Anterior cingulate cortex (tissue), 58 donors: ENCODE measurements at regions not wholly inside any gene's neighbourhood (a gene's known extent, or its start where the extent isn't known, plus 50 kb on each side); places are given as distances from the start of the nearest gene placed in this dataset.
"Not testable (repeated sequence)": the region's sequence is repeated elsewhere in the genome, so short reads cannot be mapped to it uniquely, and the experiment has no call there.

ENCODE experiments used
- DNase-seq, 58 donors: peaks; one replicate each; lab custom pipeline; 2025; lab: John Stamatoyannopoulos, UW

- no peak for DNase-seq
Observed at GRCh38 chr16:35194681-35195080, 1735.3 kb downstream of the TP53TG3F start.

- DNase-seq: no peak
Observed at GRCh38 chr16:35195173-35195863, 1735.9 kb downstream of the TP53TG3F start.

GRCh38 chr16:35195864-35196216 lies 1736.4 kb downstream of the TP53TG3F start:
- no peak for DNase-seq

GRCh38 chr16:35196313-35196712 lies 1736.9 kb downstream of the TP53TG3F start:
- no peak for DNase-seq

GRCh38 chr16:35197656-35198055 lies 1738.2 kb downstream of the TP53TG3F start:
- DNase-seq: no peak

DNA sequence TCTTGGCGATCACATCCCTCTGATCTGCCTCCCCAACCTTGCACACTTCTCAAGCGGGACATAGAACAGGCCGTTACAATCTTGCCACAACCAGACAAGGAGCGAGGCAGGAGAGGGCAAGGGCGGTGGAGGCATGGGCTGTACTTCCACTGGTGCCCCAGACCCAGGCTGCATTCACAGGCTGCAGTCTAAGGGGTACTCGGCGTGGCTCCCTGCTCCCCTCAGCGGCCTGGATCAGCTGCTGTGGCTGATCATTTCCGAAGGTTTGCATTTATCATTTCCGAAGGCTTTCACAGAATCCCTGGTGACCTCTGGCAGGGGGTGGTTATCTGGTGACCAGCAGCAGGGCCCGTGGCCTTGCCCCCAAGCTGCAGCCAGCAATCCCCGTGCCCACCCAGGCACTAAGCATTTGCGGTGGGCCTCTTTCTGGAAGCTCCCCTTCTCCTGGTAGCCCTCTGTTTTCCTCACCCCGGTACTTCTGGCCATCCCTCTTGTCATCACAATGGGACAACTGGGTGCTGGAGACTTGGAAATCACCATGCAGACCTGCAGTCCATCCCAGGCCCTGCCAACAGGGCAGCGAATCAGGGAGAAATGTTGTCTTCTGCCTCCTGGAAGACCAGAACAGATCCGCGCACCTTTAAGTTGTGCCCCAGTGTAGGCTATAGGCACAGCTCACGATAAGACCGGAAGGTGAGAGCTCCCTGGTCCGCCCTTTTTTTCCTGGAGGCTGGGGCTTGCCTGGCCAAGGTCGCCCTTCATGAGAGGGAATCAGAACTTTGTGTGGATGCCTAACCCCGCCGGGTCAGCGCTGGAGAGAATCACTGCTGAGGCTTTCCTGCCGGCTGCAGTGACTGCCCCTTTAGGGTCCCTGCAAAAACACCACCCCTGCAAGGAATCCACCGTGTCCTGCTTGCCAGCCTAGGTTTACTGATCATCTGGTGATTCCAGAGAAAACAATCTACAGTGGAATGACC lies 1739.1 kb downstream of the TP53TG3F start:
- DNase-seq: no peak

DNA sequence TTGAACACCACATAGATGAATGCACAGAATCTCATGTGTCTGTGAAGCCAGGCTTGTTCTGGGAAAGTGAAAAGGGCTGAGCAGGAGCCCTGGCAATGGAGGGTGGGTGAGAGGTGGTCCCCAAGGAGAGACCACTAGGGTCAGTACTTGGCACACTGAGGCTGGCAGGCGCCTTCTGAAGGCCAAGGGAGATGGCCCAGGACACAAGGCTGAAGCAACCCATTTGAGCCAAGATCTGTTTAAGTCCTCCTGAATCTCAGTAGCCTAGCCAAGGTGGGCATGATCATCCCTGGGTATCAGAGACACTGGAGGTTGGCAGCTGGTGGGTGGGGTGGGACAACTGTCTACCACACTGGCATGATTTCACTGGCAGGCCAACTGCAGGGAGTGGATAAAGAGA lies 1741.2 kb downstream of the TP53TG3F start:
- no peak for DNase-seq

DNA sequence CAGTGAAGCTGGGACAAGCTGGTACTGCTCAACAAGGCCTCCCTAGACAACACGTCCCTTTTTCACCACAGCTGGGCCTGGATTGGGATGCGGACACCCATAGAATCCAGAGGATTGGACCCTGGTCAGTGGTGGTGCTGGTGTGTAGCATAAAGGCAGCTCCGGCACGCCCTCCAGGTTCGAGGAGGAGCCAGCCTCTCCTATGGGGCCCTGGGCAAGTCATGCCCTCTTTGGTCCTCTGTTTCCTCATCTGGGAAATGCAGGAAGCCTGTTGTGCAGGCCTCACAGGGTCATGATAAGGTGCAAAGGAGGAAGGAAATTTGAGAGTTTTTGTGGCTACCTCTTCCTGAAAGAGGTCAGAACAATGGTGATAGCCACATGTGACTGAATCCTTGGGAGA lies 1741.7 kb downstream of the TP53TG3F start:
- DNase-seq: no peak

- DNase-seq: no peak
Observed at GRCh38 chr16:35203636-35204035, 1744.2 kb downstream of the TP53TG3F start.

- DNase-seq: peak in 1 of 58 donors; percentile 10
Observed at GRCh38 chr16:35207059-35207999, 1747.9 kb downstream of the TP53TG3F start.

DNA sequence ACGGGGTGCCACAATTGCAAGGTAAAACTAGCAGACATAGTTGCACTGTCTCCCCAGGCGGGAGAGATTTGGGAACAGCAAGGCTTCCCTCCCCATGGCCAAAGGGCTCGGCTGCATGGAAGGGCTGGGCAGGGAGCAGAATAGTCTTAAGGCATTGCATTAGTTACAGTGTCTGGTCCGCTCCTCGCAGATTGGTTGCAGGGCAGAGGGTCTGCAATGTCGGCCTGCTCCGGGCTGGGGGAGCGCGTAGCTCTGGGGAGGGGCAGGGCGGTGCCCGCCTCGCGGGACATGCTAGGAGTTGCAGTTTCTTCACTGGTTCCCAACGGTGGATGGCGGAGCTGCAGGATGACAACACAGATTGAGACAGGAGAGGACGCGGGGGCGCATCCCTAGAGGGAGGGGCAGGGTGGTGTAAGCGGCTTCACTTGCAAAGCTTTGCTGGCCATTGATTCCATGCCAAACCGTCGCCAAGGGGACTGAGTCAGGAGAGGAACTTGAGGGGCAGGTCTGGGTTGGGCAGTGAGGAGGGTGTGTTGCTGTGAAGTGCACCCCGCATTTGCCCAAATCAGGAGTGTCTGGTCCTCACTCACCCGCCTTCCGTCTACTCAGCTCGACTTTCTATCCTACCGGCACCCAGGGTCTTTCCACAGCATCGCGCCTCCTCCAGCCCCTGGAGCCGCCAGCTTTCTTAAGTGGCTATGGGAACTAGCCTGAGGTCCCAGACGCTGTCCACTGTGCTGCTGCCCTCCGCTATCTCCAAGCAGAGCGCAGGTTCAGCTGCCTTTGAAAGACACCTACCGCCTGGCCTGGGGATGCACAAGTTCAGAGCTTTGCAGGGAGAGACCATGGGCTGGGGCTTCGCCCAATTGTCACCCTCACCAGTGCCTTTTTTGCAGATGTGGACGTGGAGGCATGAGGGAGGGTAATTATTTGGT lies 1748.9 kb downstream of the TP53TG3F start:
- no peak for DNase-seq

DNA sequence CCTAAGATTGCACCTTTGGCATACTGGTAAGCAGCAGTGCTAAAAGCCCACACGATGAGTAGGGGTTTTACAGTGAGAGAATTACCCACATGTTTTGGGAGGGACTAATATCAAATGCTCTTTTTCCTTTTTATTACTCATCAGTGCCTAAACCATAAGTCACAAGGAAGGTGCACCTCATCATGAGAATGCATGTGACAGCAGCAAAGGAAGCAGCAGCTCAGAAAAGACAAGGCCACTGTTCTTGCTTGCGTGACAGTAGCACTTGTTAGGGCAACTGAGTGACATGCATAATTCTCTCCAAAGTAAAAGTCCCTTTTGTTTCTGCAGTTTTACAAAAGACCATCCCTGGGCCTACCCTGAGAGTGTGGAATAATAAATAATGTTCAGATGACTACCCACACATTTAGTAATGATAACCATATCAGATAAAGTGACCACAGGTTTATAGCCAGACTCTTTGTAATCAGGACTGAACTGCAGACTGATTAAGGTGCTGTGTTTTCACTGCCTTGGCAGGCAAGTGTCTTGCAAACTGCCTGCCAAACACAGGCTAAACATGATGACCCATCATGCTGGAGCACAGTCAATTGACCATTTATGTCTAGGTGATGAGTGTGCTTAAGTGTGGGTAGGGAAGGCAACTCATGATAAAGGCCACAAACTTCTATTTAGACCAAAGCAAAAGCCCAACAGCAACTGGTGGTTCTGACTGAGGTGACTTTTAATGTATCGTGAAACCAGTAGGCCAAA lies 1751.4 kb downstream of the TP53TG3F start:
- DNase-seq: no peak

- no peak for DNase-seq
Observed at GRCh38 chr16:35214840-35215239, 1755.4 kb downstream of the TP53TG3F start.

- DNase-seq: no peak
Observed at GRCh38 chr16:35215287-35215686, 1755.9 kb downstream of the TP53TG3F start.

DNA sequence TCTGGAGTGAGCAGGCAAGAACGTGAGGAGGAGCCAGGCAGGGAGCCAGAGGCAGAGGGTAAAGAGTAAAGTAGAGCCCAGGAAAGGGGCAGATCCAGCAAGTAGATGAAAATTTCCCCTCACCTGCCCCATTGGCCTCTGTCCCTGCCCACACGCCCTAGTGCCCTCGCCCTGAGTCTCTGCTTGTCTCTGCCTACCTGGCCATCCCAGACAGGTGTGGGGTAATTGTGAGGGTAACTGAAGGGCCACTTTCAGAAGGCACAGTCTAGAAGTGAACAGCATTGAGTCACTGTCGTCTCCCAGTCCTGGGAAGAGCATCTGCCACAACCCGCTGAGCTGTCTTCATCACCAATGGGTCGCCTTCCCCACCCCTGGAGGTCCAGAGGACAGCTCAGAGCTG lies 1756.8 kb downstream of the TP53TG3F start:
- DNase-seq: not testable (repeated sequence)

GRCh38 chr16:35221482-35222185 lies 1762.2 kb downstream of the TP53TG3F start:
- DNase-seq: no peak

GRCh38 chr16:35234679-35235078 lies 1775.3 kb downstream of the TP53TG3F start:
- no peak for DNase-seq

- no peak for DNase-seq
Observed at GRCh38 chr16:35239561-35239960, 1780.1 kb downstream of the TP53TG3F start.
